HG02610 (cell line): ENCODE measurements at regions not wholly inside any gene's neighbourhood (a gene's known extent, or its start where the extent isn't known, plus 50 kb on each side); places are given as distances from the start of the nearest gene placed in this dataset.
"Not testable (repeated sequence)": the region's sequence is repeated elsewhere in the genome, so short reads cannot be mapped to it uniquely, and the experiment has no call there.

Experiments used
- ATAC-seq: cut with Tn5 transposase; IDR thresholded peaks from one replicate; pipeline ENCODE4 v1.9.1; 2021; ENCODE audit warnings: mild to moderate bottlenecking, moderate library complexity; ENCODE audit not compliant: unreplicated experiment

DNA sequence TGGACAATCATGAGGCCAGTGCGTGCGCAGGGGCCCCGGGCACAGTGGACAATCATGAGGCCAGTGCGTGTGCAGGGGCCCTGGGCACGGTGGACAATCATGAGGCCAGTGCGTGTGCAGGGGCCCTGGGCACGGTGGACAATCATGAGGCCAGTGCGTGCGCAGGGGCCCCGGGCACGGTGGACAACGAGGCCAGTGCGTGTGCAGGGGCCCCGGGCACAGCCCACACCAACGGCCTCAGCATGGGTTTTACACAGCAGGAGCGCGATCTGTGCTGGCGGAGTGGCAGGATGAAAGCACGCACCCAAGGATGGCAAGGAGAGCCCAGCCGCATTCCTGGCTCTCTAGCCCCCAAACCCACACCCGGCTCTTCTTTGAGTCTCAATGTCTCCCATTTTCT is 78.8 kb downstream of the RFLNA start:
- ATAC-seq, result not testable (repeated sequence)

DNA sequence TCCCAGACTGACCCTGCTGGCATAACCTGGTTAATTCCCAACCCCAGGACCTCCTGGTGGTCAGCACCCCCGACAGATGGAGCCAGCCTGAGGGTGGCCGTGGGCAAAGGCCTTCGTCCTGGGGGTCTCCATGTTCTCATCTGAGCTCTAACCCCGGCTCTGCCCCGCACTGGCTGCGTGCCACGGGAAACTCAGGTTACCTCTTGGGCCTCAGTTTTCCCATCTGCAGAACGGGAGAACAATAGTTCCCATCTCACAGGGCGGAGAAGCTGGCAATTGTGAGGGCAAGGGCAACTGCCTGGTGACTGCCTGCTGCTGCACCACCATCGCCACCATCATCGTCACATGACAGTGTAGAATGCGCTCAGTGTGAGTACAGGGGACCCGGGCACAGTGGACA is 77.9 kb downstream of the RFLNA start:
- ATAC-seq, result no peak

DNA sequence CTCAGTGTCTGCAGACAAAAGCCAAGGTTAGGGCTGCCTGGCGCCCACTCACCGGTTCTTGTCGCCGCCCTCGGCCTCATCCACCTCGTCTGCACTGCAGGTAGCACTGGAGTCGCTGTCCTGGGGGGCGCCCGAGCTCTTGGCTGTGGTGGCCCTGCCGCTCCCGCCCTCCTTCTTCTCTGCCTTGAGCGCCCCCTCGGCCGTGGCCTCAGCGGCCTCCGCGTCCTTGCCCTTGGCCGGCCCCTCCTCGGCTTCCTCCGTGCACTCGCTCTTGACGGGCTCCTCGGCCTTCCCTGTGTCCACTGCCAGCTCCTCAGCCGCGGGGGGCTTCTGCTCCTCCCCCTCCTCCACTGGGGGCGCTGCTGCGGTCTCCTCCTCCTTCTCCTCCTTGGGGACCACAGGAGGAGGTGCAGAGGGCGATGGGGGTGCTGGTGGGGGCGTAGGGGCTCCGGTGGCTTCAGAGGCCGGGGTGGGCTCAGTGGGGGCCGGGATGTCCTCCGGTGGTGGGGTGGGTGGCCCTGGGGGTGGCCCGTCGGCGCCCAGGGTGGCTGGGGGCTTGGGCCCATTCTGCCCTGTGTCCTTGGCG is 77.2 kb downstream of the RFLNA start:
- no peak for ATAC-seq

DNA sequence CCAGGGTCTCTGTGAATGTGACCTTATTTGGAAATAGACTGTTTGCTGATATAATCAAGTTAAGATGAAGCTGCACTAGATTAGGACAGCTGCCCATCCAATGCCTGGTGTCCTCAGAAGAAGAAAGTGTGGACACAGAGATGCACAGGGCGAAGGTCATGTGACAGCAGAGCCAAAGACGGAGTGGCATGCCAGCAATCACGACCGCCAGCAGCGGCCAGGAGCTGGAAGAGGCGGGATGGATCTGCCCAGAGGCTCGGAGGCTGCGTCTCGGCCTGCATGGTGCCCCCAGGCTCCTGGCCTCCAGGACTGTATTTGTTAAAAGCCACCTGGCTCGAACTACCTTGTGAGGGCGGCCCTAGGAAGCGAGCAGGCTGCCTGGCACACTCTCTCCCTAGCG is 76.5 kb downstream of the RFLNA start:
- no peak for ATAC-seq

DNA sequence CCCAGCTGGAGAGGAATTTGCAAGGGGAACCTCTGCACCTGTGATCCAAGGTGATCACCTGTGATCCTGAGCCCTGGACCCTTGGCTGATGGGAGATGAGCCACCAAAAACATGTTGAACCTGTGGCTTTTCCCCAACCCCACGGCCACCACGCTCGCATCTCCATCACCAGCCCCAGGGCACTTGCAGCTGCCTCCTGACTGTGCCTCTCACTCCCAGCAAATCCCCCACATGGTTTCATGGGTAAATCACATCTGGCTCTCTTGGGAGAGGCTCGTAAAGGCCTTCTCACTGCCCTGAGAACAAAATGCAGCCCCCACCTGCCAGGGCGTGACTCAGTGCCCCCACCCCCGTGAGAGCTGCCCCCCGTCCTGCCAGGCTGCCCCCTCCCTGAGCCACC is 76.0 kb downstream of the RFLNA start:
- ATAC-seq, result no peak

DNA sequence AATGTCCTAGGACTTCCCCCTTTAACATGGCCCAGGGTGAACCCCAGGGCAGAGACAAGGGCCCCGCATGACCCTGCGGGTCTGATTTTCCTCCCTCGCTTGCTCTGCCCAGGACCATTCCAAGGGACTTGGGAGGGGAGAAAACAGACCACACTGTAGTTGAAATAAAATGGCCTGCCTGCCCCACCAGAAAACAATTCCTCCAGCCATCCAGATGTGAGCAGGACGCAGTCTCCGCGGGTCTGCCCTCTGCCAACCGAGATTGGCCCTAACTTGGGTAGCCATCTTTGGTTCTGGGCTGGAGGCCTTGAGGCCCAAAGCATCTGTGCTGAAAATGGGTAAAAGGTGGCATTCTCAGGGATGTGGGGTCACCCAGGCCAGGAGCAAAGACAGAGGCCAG is 75.5 kb downstream of the RFLNA start:
- no peak for ATAC-seq

DNA sequence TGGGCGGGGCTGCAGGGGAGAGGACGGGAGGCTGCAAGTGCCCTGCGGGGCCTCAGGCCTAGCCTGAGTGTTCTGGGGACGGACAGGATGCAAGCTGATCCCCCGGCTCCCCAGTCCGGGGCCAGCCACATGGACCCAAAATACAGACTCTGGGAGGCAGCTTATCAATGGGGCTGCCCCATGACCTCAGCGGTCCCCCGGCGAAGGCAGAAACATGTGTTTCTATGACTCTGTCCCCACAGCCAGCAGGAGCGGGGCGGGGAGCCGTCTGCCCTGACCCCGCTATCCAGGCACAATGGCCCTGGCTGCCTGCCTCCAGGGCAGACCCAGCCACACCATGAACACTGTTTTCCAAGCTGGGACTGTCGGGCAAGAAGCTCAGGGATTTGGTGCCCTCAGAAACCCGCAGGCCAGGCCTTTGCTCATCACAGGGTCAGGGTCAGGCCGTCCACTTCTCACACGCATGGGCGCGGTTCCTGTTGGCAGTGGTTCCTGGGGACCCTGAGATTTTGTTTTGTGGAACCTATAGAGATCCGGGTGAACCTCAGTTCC is 75.0 kb downstream of the RFLNA start:
- ATAC-seq, result no peak

DNA sequence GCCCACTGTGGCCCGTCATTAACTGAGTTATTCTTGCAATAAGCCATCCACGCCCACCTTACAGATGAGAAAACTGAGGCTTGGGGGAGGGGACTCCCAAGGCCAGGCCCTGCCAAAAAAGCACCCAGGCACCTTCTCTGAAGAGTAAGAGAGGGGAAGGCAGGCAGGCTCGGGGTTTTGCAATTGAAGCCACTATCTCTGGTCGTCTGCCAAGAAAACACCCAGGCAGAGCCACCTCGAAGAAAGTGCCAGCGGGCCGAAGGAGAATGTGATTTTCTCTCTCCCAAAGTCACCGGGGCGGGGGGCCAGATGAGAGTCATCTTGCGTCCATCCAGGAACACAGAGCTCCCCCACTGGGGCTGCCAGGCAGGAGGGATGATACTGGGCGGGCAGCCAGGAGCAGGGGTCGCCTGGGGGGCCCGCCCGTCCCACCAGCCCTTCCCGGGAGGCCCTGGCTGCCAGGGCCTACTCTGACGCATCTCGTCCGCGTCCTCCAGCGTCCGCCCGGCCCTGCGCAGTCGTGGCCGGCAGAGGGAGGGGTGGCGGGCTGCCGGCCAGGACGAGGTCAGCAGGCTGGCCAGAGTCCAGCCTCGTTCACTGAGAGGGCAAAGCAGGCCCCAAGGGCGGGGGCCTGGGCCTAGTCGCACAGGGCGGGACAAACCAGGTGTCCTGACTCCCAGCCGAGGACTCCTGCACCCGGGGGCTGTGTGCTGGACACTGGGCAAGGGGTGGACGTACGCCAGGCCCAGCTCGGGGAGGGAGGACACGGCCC is 74.3 kb downstream of the RFLNA start:
- no peak for ATAC-seq

DNA sequence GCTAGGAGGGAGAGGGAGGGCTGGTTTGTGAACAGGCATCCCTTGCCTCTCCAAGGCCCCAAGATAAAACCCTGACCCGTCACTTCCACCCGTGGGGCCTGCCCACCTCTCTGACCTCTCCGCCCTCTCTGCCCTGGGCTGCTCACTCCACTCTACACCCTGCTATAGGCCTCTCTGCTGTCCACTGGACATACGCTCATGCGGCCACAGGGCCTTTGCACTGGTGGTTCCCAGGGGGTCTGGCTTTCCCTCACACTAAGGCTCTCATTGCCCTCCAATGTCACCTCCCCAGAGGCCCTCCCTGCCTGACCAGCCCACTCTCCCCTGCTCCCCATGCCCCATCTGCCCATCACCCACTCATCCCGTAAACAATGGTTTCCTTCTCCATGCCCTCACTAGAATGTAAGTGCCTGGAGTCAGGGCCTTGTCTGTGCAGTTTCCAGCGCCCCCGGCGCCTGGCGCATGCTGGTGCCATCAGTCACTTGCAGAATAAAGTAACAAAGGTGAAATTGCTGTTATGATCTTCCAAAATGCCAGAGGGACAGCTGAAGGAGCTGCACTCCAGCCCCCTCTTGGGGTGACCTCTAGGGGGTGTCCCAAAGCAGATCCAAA is 73.6 kb downstream of the RFLNA start:
- no peak for ATAC-seq

DNA sequence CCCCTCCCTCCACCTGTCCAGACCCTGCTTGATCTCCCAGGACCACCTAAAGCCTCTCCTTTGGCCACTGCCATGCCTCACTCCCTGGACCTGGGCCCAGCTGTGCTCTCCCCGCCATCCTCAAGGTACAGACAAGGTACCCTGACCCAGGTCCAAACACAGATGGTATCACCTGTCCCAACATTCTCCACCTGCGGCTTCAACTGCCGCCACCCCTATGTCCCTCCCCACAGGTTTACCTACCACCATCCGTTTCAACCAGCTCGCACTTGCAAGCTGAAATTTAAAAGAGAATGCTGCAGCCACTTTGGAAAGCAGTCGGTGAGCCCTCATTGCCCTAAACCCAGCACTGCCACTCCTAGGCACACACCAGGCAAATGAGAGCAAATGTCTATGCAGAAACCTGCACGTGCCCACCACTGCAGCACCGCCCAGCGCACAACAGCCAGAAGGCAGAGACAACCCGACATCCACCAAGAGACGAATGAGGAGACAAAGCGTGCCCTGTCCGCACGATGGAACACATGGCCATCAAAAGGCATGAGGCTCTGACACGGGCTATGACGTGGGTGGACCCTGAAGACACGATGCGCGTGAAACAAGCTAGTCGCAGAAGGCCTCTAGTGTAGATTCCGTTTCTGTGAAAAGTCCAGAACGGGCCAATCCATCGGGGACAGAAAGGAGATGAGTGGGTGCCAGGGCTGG is 71.0 kb downstream of the RFLNA start:
- ATAC-seq, result no peak
